ENCODE measurements at regions not wholly inside any gene's neighbourhood (a gene's known extent, or its start where the extent isn't known, plus 50 kb on each side); places are given as distances from the start of the nearest gene placed in this dataset.

DNA sequence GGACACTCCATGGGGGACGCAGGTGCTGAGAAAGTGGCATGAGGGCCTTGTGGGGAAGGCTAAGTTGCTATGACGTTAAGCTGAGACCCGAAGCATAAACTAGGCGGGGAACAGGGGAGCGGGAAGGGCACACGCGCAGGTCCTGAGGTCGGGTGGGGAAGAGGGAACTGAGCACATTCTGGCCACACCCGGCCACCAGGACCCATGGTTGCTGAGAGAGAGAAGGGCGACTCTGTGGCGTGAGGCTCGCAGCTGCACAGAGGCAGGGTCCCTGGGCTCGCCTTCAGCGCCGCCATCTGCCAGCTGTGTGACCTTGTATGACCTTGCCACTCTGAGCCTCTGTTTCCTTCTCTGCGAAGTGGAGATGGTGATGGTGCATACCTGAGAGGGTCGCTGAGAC is 182.5 kb downstream of the PHETA1 start (continued):
- TF ChIP-seq, protein P1, sequence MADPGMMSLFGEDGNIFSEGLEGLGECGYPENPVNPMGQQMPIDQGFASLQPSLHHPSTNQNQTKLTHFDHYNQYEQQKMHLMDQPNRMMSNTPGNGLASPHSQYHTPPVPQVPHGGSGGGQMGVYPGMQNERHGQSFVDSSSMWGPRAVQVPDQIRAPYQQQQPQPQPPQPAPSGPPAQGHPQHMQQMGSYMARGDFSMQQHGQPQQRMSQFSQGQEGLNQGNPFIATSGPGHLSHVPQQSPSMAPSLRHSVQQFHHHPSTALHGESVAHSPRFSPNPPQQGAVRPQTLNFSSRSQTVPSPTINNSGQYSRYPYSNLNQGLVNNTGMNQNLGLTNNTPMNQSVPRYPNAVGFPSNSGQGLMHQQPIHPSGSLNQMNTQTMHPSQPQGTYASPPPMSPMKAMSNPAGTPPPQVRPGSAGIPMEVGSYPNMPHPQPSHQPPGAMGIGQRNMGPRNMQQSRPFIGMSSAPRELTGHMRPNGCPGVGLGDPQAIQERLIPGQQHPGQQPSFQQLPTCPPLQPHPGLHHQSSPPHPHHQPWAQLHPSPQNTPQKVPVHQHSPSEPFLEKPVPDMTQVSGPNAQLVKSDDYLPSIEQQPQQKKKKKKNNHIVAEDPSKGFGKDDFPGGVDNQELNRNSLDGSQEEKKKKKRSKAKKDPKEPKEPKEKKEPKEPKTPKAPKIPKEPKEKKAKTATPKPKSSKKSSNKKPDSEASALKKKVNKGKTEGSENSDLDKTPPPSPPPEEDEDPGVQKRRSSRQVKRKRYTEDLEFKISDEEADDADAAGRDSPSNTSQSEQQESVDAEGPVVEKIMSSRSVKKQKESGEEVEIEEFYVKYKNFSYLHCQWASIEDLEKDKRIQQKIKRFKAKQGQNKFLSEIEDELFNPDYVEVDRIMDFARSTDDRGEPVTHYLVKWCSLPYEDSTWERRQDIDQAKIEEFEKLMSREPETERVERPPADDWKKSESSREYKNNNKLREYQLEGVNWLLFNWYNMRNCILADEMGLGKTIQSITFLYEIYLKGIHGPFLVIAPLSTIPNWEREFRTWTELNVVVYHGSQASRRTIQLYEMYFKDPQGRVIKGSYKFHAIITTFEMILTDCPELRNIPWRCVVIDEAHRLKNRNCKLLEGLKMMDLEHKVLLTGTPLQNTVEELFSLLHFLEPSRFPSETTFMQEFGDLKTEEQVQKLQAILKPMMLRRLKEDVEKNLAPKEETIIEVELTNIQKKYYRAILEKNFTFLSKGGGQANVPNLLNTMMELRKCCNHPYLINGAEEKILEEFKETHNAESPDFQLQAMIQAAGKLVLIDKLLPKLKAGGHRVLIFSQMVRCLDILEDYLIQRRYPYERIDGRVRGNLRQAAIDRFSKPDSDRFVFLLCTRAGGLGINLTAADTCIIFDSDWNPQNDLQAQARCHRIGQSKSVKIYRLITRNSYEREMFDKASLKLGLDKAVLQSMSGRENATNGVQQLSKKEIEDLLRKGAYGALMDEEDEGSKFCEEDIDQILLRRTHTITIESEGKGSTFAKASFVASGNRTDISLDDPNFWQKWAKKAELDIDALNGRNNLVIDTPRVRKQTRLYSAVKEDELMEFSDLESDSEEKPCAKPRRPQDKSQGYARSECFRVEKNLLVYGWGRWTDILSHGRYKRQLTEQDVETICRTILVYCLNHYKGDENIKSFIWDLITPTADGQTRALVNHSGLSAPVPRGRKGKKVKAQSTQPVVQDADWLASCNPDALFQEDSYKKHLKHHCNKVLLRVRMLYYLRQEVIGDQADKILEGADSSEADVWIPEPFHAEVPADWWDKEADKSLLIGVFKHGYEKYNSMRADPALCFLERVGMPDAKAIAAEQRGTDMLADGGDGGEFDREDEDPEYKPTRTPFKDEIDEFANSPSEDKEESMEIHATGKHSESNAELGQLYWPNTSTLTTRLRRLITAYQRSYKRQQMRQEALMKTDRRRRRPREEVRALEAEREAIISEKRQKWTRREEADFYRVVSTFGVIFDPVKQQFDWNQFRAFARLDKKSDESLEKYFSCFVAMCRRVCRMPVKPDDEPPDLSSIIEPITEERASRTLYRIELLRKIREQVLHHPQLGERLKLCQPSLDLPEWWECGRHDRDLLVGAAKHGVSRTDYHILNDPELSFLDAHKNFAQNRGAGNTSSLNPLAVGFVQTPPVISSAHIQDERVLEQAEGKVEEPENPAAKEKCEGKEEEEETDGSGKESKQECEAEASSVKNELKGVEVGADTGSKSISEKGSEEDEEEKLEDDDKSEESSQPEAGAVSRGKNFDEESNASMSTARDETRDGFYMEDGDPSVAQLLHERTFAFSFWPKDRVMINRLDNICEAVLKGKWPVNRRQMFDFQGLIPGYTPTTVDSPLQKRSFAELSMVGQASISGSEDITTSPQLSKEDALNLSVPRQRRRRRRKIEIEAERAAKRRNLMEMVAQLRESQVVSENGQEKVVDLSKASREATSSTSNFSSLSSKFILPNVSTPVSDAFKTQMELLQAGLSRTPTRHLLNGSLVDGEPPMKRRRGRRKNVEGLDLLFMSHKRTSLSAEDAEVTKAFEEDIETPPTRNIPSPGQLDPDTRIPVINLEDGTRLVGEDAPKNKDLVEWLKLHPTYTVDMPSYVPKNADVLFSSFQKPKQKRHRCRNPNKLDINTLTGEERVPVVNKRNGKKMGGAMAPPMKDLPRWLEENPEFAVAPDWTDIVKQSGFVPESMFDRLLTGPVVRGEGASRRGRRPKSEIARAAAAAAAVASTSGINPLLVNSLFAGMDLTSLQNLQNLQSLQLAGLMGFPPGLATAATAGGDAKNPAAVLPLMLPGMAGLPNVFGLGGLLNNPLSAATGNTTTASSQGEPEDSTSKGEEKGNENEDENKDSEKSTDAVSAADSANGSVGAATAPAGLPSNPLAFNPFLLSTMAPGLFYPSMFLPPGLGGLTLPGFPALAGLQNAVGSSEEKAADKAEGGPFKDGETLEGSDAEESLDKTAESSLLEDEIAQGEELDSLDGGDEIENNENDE (IDR thresholded peaks at IDR 0.05; ENCODE audit: insufficient replicate concordance, low read length): no peak
- TF ChIP-seq SP4 (IDR thresholded peaks at IDR 0.05; ENCODE audit: low read length): no peak
